SK-N-SH (cell line): ENCODE measurements at regions not wholly inside any gene's neighbourhood (a gene's known extent, or its start where the extent isn't known, plus 50 kb on each side); places are given as distances from the start of the nearest gene placed in this dataset.

Experiments used
- CTCF ChIA-PET: fragments of 300-600, 350-600 bp; formaldehyde crosslinking; extraction: SDS; loops from one replicate; lab custom pipeline; 2021; lab: Yijun Ruan, JAX
- POLR2A ChIA-PET: fragments of 350-600 bp; sonication (Branson Sonifier 250); formaldehyde crosslinking; extraction: SDS; loops from one replicate; lab custom pipeline; 2020; ENCODE audit warnings: antibody characterized with exemption, inconsistent platforms; lab: Yijun Ruan, JAX
- DNase-seq: peaks from one replicate; pipeline ENCODE4 v3.0.0; 2012
- H2AFZ ChIP-seq: fragments of 200-600 bp; sonication (generic); 2 replicates; pipeline ENCODE4 v1.8.1; 2016; ENCODE audit warnings: antibody characterized with exemption, mild to moderate bottlenecking, low read depth
- H3F3A ChIP-seq: fragments of 200-600 bp; sonication (generic); replicated peaks from 2 replicates; pipeline ENCODE3; 2016; ENCODE audit warnings: antibody characterized with exemption, mild to moderate bottlenecking; ENCODE audit not compliant: insufficient read depth
- H3K27ac ChIP-seq, 2 experiments: fragments of 200-500 bp in 1 of 2; fragments of 200-600 bp in 1 of 2; sonication (Bioruptor generic) in 1 of 2; sonication (generic), shearing (Covaris generic) in 1 of 2; 2 replicates each; pipeline versions ENCODE4 v1.5.1 to v1.6.1; 2014 to 2016; ENCODE audit warnings: low read depth in 2 of 2, inconsistent platforms in 1 of 2, low read length in 1 of 2, mild to moderate bottlenecking in 1 of 2, mixed read lengths in 1 of 2
- H3K27me3 ChIP-seq: fragments of 200-600 bp; sonication (generic), shearing (Covaris generic); 2 replicates; pipeline ENCODE4 v1.6.1; 2016; ENCODE audit warnings: mixed run types; ENCODE audit not compliant: insufficient read depth
- H3K36me3 ChIP-seq, 2 experiments: fragments of 200-500 bp in 1 of 2; fragments of 200-600 bp in 1 of 2; sonication (Bioruptor generic) in 1 of 2; sonication (generic) in 1 of 2; replicated peaks in 1 of 2; 2 replicates each; pipeline versions ENCODE3 to v1.5.1; 2014 to 2016; ENCODE audit warnings: low read length in 1 of 2, mild to moderate bottlenecking in 1 of 2; ENCODE audit not compliant: insufficient read depth in 2 of 2, control insufficient read depth in 1 of 2
- H3K4me1 ChIP-seq, 2 experiments: fragments of 200-500 bp in 1 of 2; fragments of 200-600 bp in 1 of 2; sonication (Bioruptor generic) in 1 of 2; sonication (generic), shearing (Covaris generic) in 1 of 2; 2 replicates each; pipeline versions ENCODE4 v1.5.1 to v1.6.1; 2014 to 2016; ENCODE audit warnings: low read depth in 1 of 2, low read length in 1 of 2, mixed run types in 1 of 2; ENCODE audit not compliant: insufficient read depth in 2 of 2, control insufficient read depth in 1 of 2
- H3K4me2 ChIP-seq: fragments of 200-600 bp; sonication (generic), shearing (Covaris generic); 2 replicates; pipeline ENCODE4 v1.6.1; 2017; ENCODE audit warnings: mixed run types
- H3K4me3 ChIP-seq, 2 experiments: fragments of 200-500 bp in 1 of 2; fragments of 200-600 bp in 1 of 2; sonication (Bioruptor generic) in 1 of 2; sonication (generic), shearing (Covaris generic) in 1 of 2; 2 replicates each; pipeline versions ENCODE4 v1.5.1 to v1.8.1; 2014 to 2016; ENCODE audit warnings: low read depth in 2 of 2, inconsistent platforms in 1 of 2, low read length in 1 of 2, mild to moderate bottlenecking in 1 of 2, mixed read lengths in 1 of 2, moderate library complexity in 1 of 2
- H3K79me2 ChIP-seq: fragments of 200-600 bp; sonication (generic); 2 replicates; pipeline ENCODE4 v1.8.1; 2017; ENCODE audit warnings: mild to moderate bottlenecking; ENCODE audit not compliant: insufficient read depth
- H3K9ac ChIP-seq: fragments of 200-600 bp; sonication (generic); 2 replicates; pipeline ENCODE4 v1.6.1; 2017; ENCODE audit warnings: mixed run types
- H3K9me2 ChIP-seq: fragments of 200-600 bp; sonication (generic); 2 replicates; pipeline ENCODE4 v1.6.1; 2017; ENCODE audit warnings: mixed run types
- H3K9me3 ChIP-seq: fragments of 200-600 bp; sonication (generic); 2 replicates; pipeline ENCODE4 v1.6.1; 2017; ENCODE audit warnings: mixed run types, mild to moderate bottlenecking, moderate library complexity
- H4K20me1 ChIP-seq: fragments of 200-600 bp; sonication (generic); 2 replicates; pipeline ENCODE4 v1.6.1; 2017; ENCODE audit warnings: mild to moderate bottlenecking, mixed run types; ENCODE audit not compliant: insufficient read depth
- CHD2 ChIP-seq: fragments of 150-350 bp; IDR thresholded peaks from 2 replicates; pipeline ENCODE4 v1.6.1; 2018; ENCODE audit warnings: low read length; ENCODE audit not compliant: partially characterized antibody
- ELF1 ChIP-seq: IDR thresholded peaks from 2 replicates; pipeline ENCODE4 v1.4.0; 2012
- EP300 ChIP-seq, 2 experiments: IDR thresholded peaks; 2 replicates each; pipeline versions ENCODE4 v1.4.0 to v1.6.1; 2012; ENCODE audit warnings: borderline replicate concordance in 1 of 2, low read depth in 1 of 2, low read length in 1 of 2
- EZH2phosphoT487 ChIP-seq: fragments of 200-600 bp; sonication (generic); IDR thresholded peaks from 2 replicates; pipeline ENCODE4 v1.6.1; 2017; ENCODE audit warnings: low read depth, mixed run types, mild to moderate bottlenecking, antibody characterized with exemption, moderate library complexity, borderline replicate concordance
- MEF2A ChIP-seq: IDR thresholded peaks from 2 replicates; pipeline ENCODE4 v1.4.0; 2012; ENCODE audit warnings: low read depth, borderline replicate concordance
- MXI1 ChIP-seq: IDR thresholded peaks from 2 replicates; pipeline ENCODE4 v1.6.1; 2012; ENCODE audit warnings: mild to moderate bottlenecking, low read depth, low read length, improper control_type of control experiment
- NFIC ChIP-seq: IDR thresholded peaks from 2 replicates; pipeline ENCODE4 v1.4.0; 2012; ENCODE audit warnings: borderline replicate concordance
- PBX3 ChIP-seq: IDR thresholded peaks from 2 replicates; pipeline ENCODE4; 2012
- RAD21 ChIP-seq: IDR thresholded peaks from 2 replicates; pipeline ENCODE4 v1.6.1; 2012; ENCODE audit warnings: mild to moderate bottlenecking, low read length
- RFX5 ChIP-seq: IDR thresholded peaks from 2 replicates; pipeline ENCODE4 v1.6.1; 2012; ENCODE audit warnings: mild to moderate bottlenecking, improper control_type of control experiment, low read length
- RXRA ChIP-seq: IDR thresholded peaks from 2 replicates; pipeline ENCODE4 v1.4.0; 2012; ENCODE audit warnings: low read depth, mild to moderate bottlenecking, borderline replicate concordance
- SIN3A ChIP-seq: IDR thresholded peaks from 2 replicates; pipeline ENCODE4 v1.6.1; 2012; ENCODE audit warnings: low read depth, mild to moderate bottlenecking, low read length, moderate library complexity, borderline replicate concordance
- TAF1 ChIP-seq: IDR thresholded peaks from 2 replicates; pipeline ENCODE4 v1.6.1; 2012; ENCODE audit warnings: low read depth, mild to moderate bottlenecking, low read length, moderate library complexity, borderline replicate concordance
- WGBS: methylation state at CpG from one replicate; pipeline ENCODE4 v1.1.6; 2017; ENCODE audit warnings: low lambda C conversion rate; 5-methylcytosine and 5-hydroxymethylcytosine counted together
- TF ChIP-seq, protein P1 (sequence below): fragments of 150-350 bp; IDR thresholded peaks from 2 replicates; pipeline ENCODE4 v1.6.1; 2017; ENCODE audit warnings: antibody characterized with exemption, low read length, low read depth, borderline replicate concordance
- TF ChIP-seq, protein P2 (sequence below): IDR thresholded peaks from 2 replicates; pipeline ENCODE4 v1.4.0; 2012; ENCODE audit warnings: low read depth, borderline replicate concordance
- TF ChIP-seq, protein P3 (sequence below): fragments of 200-600 bp; sonication (generic); IDR thresholded peaks from 2 replicates; pipeline ENCODE4 v1.6.1; 2017; ENCODE audit warnings: antibody characterized with exemption, mild to moderate bottlenecking, moderate library complexity
- TF ChIP-seq, protein P4 (sequence below): IDR thresholded peaks from 2 replicates; pipeline ENCODE4 v1.4.0; 2012; ENCODE audit warnings: low read depth, borderline replicate concordance

DNA sequence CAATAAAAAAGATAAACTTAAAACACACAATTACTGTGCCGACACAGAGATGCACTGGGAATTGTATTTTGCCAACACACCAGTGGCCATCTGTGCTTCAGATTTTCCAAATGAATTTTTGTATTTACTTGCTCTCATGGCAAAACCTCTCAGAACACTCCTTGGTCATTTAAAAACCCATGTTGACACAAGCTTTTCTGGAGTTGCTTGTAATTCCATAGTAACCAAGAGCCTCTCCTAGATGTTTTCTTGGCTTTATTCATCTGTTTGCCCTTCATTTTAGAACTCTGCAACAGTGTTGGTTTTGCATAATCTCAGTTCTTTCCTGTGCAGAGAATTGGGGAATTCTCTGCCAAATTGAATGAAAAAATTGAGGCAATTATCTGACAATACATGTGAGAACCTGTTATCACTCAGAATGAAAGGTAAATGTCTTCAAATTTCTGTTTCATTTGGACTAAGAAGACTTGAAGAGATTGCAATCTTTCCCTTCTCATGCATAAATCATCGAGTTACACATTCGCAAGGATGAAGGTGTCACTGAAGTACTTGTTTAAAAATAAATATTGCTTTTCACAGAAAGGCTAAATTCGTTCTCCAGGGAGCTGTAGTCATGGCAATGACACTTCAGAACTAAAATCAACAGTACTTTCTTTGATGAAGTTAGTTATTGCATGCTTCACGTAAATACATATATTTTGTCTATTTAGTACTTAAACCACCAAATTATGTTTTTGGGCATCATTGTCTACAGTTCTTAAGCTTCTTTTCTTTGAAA is 301.8 kb upstream of the CTSO start (continued):
- TF ChIP-seq PBX3: no peak
- TF ChIP-seq, protein P1, sequence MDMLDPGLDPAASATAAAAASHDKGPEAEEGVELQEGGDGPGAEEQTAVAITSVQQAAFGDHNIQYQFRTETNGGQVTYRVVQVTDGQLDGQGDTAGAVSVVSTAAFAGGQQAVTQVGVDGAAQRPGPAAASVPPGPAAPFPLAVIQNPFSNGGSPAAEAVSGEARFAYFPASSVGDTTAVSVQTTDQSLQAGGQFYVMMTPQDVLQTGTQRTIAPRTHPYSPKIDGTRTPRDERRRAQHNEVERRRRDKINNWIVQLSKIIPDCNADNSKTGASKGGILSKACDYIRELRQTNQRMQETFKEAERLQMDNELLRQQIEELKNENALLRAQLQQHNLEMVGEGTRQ: no peak
- TF ChIP-seq RFX5: no peak
- TF ChIP-seq, protein P2, sequence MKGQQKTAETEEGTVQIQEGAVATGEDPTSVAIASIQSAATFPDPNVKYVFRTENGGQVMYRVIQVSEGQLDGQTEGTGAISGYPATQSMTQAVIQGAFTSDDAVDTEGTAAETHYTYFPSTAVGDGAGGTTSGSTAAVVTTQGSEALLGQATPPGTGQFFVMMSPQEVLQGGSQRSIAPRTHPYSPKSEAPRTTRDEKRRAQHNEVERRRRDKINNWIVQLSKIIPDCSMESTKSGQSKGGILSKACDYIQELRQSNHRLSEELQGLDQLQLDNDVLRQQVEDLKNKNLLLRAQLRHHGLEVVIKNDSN: no peak
- TF ChIP-seq RAD21: no peak
- no peak for TF ChIP-seq SIN3A
- TF ChIP-seq NFIC: no peak
- no peak for TF ChIP-seq MEF2A
- no peak for TF ChIP-seq RXRA
- TF ChIP-seq, protein P3, sequence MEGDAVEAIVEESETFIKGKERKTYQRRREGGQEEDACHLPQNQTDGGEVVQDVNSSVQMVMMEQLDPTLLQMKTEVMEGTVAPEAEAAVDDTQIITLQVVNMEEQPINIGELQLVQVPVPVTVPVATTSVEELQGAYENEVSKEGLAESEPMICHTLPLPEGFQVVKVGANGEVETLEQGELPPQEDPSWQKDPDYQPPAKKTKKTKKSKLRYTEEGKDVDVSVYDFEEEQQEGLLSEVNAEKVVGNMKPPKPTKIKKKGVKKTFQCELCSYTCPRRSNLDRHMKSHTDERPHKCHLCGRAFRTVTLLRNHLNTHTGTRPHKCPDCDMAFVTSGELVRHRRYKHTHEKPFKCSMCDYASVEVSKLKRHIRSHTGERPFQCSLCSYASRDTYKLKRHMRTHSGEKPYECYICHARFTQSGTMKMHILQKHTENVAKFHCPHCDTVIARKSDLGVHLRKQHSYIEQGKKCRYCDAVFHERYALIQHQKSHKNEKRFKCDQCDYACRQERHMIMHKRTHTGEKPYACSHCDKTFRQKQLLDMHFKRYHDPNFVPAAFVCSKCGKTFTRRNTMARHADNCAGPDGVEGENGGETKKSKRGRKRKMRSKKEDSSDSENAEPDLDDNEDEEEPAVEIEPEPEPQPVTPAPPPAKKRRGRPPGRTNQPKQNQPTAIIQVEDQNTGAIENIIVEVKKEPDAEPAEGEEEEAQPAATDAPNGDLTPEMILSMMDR: no peak

DNA sequence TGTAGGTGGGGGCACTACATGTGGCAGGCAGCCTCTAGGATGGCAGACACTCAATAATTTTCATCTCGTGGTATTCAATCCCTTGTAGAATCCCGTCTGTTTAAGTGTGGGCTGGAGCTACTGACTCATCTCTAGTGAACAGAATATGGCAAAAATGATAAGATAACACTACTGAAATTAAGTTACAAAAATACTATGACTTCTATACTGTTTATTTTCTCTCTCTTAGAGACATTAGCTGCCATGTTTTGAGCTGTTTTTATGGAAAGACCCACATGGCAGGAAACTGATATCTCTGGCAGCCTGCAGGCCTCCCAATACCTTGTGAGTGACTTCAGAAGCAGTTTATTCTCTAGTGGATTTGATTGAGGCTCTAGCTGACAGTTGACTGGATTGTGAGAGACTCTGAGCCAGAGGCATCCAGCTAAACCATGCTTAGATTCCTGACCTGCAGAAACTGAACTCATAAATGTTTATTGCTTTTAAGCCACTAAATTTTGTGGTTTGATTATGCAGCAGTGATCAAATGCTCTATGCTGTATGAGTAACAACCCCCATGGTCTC is 298.8 kb upstream of the CTSO start:
- H3K4me1 ChIP-seq: no peaks in the 10 kb centered on the region
- WGBS: 0% methylated on average over 2 of the region's 2 CpGs
- TF ChIP-seq, protein P4, sequence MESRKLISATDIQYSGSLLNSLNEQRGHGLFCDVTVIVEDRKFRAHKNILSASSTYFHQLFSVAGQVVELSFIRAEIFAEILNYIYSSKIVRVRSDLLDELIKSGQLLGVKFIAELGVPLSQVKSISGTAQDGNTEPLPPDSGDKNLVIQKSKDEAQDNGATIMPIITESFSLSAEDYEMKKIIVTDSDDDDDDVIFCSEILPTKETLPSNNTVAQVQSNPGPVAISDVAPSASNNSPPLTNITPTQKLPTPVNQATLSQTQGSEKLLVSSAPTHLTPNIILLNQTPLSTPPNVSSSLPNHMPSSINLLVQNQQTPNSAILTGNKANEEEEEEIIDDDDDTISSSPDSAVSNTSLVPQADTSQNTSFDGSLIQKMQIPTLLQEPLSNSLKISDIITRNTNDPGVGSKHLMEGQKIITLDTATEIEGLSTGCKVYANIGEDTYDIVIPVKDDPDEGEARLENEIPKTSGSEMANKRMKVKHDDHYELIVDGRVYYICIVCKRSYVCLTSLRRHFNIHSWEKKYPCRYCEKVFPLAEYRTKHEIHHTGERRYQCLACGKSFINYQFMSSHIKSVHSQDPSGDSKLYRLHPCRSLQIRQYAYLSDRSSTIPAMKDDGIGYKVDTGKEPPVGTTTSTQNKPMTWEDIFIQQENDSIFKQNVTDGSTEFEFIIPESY: no peak
- TF ChIP-seq EP300 (IDR thresholded peaks at IDR 0.05; ENCODE audit: borderline replicate concordance in 1 of 2, low read depth in 1 of 2, low read length in 1 of 2) (no peak), ELF1 (no peak), MXI1 (no peak), EZH2phosphoT487 (no peak), CHD2 (no peak), NFIC (no peak), TAF1 (no peak)
- TF ChIP-seq, protein P3: no peak
- TF ChIP-seq, all 33 proteins: peak for 0
- no peak overlapping the region for H3K4me3 ChIP-seq
- H3K9me3 ChIP-seq: no peaks in the 10 kb centered on the region
- ChIA-PET CTCF (no interaction called here), POLR2A (no interaction called here)
- H3K27me3 ChIP-seq: peaks cover 4% of the 10 kb centered on the region; the same call in 1 of the 2 replicates
- H3K4me2 ChIP-seq: no peak overlapping the region
- H3K9ac ChIP-seq: no peak overlapping the region
- no peaks in the 10 kb centered on the region for H3F3A ChIP-seq
- H3K79me2 ChIP-seq: no peaks in the 10 kb centered on the region
- H3K9me2 ChIP-seq: no peaks in the 10 kb centered on the region
- no peak for DNase-seq
- no peak overlapping the region for H3K27ac ChIP-seq
- H3K36me3 ChIP-seq: no peaks in the 10 kb centered on the region
- no peaks in the 10 kb centered on the region for H4K20me1 ChIP-seq
- H2AFZ ChIP-seq: no peak overlapping the region
